GM12875 (cell line): ENCODE measurements at regions not wholly inside any gene's neighbourhood (a gene's known extent, or its start where the extent isn't known, plus 50 kb on each side); places are given as distances from the start of the nearest gene placed in this dataset.

Experiments
- H3K4me3 ChIP-seq: one replicate; pipeline ENCODE4 v1.5.1; 2011; ENCODE audit warnings: low read depth, low read length, control low read depth
- CTCF ChIP-seq: IDR thresholded peaks from 2 replicates; pipeline ENCODE4 v1.5.1; 2011; ENCODE audit warnings: low read depth, mild to moderate bottlenecking, control low read depth, inconsistent platforms, low read length, moderate library complexity, borderline replicate concordance; ENCODE audit not compliant: insufficient read depth

- no peak overlapping the region for H3K4me3 ChIP-seq
- TF ChIP-seq CTCF, result no peak
Measured at GRCh38 chr13:53499576-53500133, 471.0 kb downstream of the OLFM4 start.

- TF ChIP-seq CTCF, result no peak
- no peak overlapping the region for H3K4me3 ChIP-seq
Measured at GRCh38 chr13:53501387-53501786, 472.8 kb downstream of the OLFM4 start.

DNA sequence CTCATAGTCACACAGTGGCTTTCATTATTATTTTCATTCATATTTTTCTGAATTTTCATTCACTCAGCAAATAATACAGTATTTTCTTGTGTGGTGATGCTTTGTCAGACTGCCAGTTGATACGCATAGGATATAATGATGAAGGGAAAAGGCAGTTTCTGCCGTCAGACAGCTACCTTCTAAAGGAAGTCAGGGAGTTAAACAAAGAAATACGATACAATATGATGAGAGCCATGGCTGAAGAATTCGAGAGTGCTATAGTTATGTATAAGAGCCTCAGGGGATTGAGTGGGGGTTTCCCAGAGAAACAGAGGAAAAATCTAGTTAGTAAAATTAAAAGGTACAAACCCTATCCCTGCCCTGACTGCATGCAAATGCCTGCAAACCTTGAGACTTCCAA lies 479.1 kb downstream of the OLFM4 start:
- no peak overlapping the region for H3K4me3 ChIP-seq
- no peak for TF ChIP-seq CTCF

- no peak for TF ChIP-seq CTCF
- no peak overlapping the region for H3K4me3 ChIP-seq
Measured at GRCh38 chr13:53512635-53513034, 484.0 kb downstream of the OLFM4 start.

DNA sequence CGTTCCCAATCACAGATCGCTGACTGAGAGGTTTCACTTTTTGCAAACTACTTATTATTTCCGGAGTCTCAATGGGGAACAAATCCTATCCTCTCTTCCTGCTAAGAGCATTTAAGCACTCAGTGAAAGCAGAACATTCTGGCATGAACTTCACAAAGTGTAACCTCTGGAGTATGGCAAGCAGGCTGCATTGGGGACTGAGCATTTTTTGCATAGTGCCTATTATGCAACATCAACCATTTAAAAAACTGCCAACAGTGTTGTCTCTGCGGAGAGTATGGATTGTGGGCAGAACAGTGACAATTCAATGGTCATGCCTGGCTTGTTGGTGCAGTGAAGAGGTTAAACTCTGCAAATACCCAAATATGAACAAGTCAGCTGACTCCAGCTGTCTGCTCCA lies 484.6 kb downstream of the OLFM4 start:
- no peak overlapping the region for H3K4me3 ChIP-seq
- TF ChIP-seq CTCF, result no peak

DNA sequence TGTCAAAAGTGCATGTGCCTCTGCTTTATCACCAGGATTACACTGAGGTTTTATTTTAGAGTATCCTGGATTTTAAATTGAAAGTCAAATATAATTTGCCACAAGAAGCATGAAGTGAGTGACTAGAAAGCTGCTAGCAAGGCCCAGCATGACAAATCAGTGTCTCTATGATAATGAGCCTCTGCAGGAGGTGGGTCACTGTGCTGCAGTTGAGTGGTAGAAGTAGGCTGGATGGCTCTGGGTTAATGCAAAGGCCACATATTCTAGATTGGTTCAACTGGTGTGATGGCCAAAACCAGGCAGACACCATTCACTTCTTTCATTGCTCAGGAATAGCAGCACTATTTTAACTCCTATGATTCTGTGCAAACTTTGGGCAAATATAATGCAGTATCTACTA lies 491.5 kb downstream of the OLFM4 start:
- no peak for TF ChIP-seq CTCF
- H3K4me3 ChIP-seq, result no peak overlapping the region

GRCh38 chr13:53522034-53522433 lies 493.4 kb downstream of the OLFM4 start:
- H3K4me3 ChIP-seq, result no peak overlapping the region
- no peak for TF ChIP-seq CTCF
